Astrocyte of the cerebellum (primary cell): ENCODE measurements at regions not wholly inside any gene's neighbourhood (a gene's known extent, or its start where the extent isn't known, plus 50 kb on each side); places are given as distances from the start of the nearest gene placed in this dataset.

Experiments
- DNase-seq: peaks from one replicate; pipeline ENCODE4 v3.0.0-alpha.2; 2011; ENCODE audit warnings: low read depth
- H3K4me3 ChIP-seq: 2 replicates; pipeline ENCODE4 v1.5.1; 2011; ENCODE audit warnings: mild to moderate bottlenecking, low read depth, low read length, moderate library complexity
- in situ Hi-C: cut with HindIII; loops from 2 replicates; pipeline ENCODE4 v1.10.0; 2017; ENCODE audit warnings: low sequenced_read_pairs
- TF ChIP-seq, protein P1 (sequence below): IDR thresholded peaks from 2 replicates; pipeline ENCODE4 v1.5.1; 2012; ENCODE audit warnings: low read length, low read depth, moderate library complexity, mild to moderate bottlenecking; ENCODE audit errors: missing control alignments

- in situ Hi-C loops: no loop called here
- H3K4me3 ChIP-seq: no peak overlapping the region
- TF ChIP-seq, protein P1, sequence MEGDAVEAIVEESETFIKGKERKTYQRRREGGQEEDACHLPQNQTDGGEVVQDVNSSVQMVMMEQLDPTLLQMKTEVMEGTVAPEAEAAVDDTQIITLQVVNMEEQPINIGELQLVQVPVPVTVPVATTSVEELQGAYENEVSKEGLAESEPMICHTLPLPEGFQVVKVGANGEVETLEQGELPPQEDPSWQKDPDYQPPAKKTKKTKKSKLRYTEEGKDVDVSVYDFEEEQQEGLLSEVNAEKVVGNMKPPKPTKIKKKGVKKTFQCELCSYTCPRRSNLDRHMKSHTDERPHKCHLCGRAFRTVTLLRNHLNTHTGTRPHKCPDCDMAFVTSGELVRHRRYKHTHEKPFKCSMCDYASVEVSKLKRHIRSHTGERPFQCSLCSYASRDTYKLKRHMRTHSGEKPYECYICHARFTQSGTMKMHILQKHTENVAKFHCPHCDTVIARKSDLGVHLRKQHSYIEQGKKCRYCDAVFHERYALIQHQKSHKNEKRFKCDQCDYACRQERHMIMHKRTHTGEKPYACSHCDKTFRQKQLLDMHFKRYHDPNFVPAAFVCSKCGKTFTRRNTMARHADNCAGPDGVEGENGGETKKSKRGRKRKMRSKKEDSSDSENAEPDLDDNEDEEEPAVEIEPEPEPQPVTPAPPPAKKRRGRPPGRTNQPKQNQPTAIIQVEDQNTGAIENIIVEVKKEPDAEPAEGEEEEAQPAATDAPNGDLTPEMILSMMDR: no peak
- DNase-seq: no peak
Measured at GRCh38 chr5:16312785-16313184, 133.2 kb upstream of the MARCHF11 start.

- in situ Hi-C loops: no loop called here
- H3K4me3 ChIP-seq: no peak overlapping the region
- DNase-seq: no peak
- TF ChIP-seq, protein P1: no peak
Measured at GRCh38 chr5:16311666-16312065, 132.1 kb upstream of the MARCHF11 start.

- in situ Hi-C loops: no loop called here
- TF ChIP-seq, protein P1: no peak
- no peak for DNase-seq
- no peak overlapping the region for H3K4me3 ChIP-seq
Measured at GRCh38 chr5:16306812-16307211, 127.2 kb upstream of the MARCHF11 start.

DNA sequence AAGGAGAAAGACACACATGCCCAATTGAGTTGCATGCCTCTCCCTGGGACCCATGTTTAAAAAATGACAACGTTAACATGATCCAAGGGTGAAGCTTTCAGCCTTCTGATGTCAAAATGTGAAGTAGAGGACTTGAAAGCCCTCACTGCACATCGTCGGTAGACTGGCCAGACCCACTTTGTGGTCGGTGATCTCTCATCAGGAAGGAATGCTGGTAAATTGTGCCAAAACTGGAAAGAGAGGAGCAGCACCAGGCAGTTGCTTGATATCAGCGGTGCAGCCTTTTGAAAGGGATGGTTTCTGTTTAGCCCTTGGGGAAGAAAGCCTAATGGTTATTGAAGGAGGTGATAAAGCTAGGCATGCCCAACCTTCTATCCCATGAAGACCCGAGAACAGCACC is 125.3 kb upstream of the MARCHF11 start:
- H3K4me3 ChIP-seq: no peak overlapping the region
- in situ Hi-C loops: no loop called here
- TF ChIP-seq, protein P1: no peak
- DNase-seq: no peak

- DNase-seq: no peak
- H3K4me3 ChIP-seq: no peak overlapping the region
- in situ Hi-C loops: no loop called here
- TF ChIP-seq, protein P1: no peak
Measured at GRCh38 chr5:16296946-16297345, 117.4 kb upstream of the MARCHF11 start.

DNA sequence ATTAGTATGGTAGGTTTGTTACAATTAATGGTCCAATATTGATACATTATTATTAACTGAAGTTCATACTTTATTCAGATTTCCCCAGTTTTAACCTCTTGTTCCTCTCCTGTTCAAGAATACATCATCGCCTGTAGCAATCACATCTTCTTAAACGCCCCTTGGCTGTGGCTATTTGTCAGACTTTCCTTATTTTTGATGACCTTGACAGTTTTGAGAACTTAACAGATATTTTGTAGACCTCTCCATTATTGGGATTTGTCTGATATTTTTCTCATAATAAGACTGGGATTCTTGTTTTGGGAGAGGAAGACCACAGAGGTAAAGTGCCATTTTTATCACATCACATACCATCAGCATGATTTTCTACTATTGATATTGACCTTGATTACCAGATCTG is 112.3 kb upstream of the MARCHF11 start:
- in situ Hi-C loops: no loop called here
- no peak for DNase-seq
- no peak overlapping the region for H3K4me3 ChIP-seq
- TF ChIP-seq, protein P1: no peak

DNA sequence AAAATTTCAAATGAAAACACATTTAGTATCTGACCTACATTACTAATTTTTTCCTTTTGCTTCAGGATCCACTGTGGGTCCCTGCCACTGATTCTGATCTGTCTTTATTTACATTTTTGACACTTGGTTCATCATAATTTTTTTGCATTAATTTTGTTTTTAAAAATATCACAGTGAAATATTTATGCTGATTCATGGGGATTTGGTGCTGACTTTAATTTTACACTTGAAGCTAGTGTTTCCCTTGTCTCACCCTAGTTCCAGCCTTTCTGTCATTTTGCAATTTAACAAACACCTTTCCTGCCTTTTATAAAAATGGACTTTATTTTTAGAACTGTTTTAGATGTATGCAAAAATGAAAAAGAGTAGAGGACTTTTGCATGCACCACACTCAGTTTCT is 111.9 kb upstream of the MARCHF11 start:
- TF ChIP-seq, protein P1: no peak
- in situ Hi-C loops: no loop called here
- H3K4me3 ChIP-seq: no peak overlapping the region
- DNase-seq: no peak
